ENCODE measurements at regions not wholly inside any gene's neighbourhood (a gene's known extent, or its start where the extent isn't known, plus 50 kb on each side); places are given as distances from the start of the nearest gene placed in this dataset.

DNA sequence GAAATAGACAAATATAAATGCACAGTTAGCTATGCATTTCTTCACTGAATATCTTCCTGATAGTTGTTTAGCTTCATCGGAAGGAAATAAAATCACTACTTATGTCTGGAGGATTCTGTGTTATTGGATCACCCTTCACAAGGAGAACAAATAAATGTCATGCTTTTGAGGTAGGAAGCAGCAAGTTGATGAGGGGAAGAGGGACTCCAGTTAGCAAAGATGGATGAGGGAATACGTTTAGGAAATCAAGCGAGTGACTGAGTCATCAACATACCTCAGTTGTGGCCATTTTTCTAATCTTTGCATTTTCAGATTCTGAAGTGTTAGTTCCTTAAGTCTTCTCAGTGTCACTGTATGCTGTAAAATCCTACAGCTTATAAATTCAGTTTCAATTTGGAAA, 456.2 kb downstream of the EPHA4 start:
- TF ChIP-seq EZH2 (IDR thresholded peaks at IDR 0.05; ENCODE audit: insufficient read depth, poor library complexity, severe bottlenecking) = no peak
- no peak for TF ChIP-seq EZH2phosphoT487 (IDR thresholded peaks at IDR 0.05; ENCODE audit: insufficient read depth, low read depth)
